Thyroid gland (tissue), 4 donors: ENCODE measurements at regions not wholly inside any gene's neighbourhood (a gene's known extent, or its start where the extent isn't known, plus 50 kb on each side); places are given as distances from the start of the nearest gene placed in this dataset.

Source experiments
- DNase-seq, 2 donors: peaks; one replicate each; pipeline ENCODE4 v3.0.0-alpha.2; 2019
- H3K27ac ChIP-seq, 3 donors: fragments of 200-600 bp; sonication (generic); 1 replicate in 2 of 3; 2 replicates in 1 of 3; pipeline ENCODE4 v1.5.1; 2016 to 2019; ENCODE audit warnings: mild to moderate bottlenecking in 1 of 3, moderate library complexity in 1 of 3
- H3K27me3 ChIP-seq: fragments of 200-600 bp; sonication (generic); one replicate; pipeline ENCODE4 v1.5.1; 2019
- H3K36me3 ChIP-seq, 2 donors: fragments of 200-600 bp; sonication (generic); one replicate each; pipeline ENCODE4 v1.5.1; 2016 to 2019
- H3K4me1 ChIP-seq, 2 donors: fragments of 200-600 bp; sonication (generic); one replicate each; pipeline ENCODE4 v1.5.1; 2017 to 2019
- H3K4me3 ChIP-seq, 3 donors: fragments of 200-600 bp; sonication (generic); replicated peaks in 1 of 3; 1 replicate in 2 of 3; 2 replicates in 1 of 3; pipeline ENCODE4 v1.5.1; 2016; ENCODE audit warnings: mild to moderate bottlenecking in 1 of 3
- H3K9me3 ChIP-seq: fragments of 200-600 bp; sonication (generic); one replicate; pipeline ENCODE4 v1.5.1; 2017
- POLR2A ChIP-seq, 2 donors: fragments of 450-650 bp; IDR thresholded peaks; one replicate each; pipeline ENCODE4 v1.6.1; 2017; ENCODE audit warnings: antibody characterized with exemption in 2 of 2, mild to moderate bottlenecking in 2 of 2, moderate library complexity in 1 of 2
- WGBS, 2 donors: methylation state at CpG; one replicate each; pipeline ENCODE4 v1.1.5; 2017; 5-methylcytosine and 5-hydroxymethylcytosine counted together
- intact Hi-C: fragments of 100-400 bp; cut with DNase I; formaldehyde crosslinking; loops from one replicate; pipeline ENCODE4 v1.15.1; 2023
- TF ChIP-seq, protein P1 (sequence below), 6 experiments: fragments of 200-600 bp in 3 of 6; fragments of 450-650 bp in 3 of 6; sonication (generic) in 3 of 6; IDR thresholded peaks; one replicate each; pipeline ENCODE4 v1.5.1; 2016 to 2019; ENCODE audit warnings: antibody characterized with exemption in 6 of 6, mild to moderate bottlenecking in 2 of 6, inconsistent platforms in 1 of 6, moderate library complexity in 1 of 6

DNA sequence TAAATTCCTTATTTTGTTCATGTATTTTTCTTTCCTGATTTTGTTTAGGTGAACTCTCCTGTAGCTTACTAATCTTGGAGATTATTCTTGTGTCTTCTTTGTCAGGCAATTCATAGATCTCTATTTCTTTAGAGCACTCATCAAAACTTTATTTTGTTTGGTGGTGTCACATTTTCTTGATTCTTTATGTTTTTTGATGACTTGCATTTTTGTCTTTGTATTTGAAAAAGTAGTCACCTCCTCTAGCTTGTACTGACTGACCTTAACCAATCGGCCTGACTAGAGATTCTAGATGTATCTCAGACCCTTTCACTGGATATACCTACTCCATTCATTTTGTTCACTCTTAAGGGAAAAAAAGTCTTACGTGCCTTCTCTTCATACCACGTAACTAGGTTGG lies 986.3 kb upstream of the LRRTM1 start:
- WGBS, 2 donors = 89 to 96% methylated on average over 3 of the region's 3 CpGs
- intact Hi-C loops = no loop called here
- TF ChIP-seq POLR2A (IDR thresholded peaks at IDR 0.05) = no peak
- TF ChIP-seq, protein P1, sequence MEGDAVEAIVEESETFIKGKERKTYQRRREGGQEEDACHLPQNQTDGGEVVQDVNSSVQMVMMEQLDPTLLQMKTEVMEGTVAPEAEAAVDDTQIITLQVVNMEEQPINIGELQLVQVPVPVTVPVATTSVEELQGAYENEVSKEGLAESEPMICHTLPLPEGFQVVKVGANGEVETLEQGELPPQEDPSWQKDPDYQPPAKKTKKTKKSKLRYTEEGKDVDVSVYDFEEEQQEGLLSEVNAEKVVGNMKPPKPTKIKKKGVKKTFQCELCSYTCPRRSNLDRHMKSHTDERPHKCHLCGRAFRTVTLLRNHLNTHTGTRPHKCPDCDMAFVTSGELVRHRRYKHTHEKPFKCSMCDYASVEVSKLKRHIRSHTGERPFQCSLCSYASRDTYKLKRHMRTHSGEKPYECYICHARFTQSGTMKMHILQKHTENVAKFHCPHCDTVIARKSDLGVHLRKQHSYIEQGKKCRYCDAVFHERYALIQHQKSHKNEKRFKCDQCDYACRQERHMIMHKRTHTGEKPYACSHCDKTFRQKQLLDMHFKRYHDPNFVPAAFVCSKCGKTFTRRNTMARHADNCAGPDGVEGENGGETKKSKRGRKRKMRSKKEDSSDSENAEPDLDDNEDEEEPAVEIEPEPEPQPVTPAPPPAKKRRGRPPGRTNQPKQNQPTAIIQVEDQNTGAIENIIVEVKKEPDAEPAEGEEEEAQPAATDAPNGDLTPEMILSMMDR (IDR thresholded peaks at IDR 0.05) = no peak

GRCh38 chr2:81283081-81283480 lies 978.5 kb upstream of the LRRTM1 start:
- Histone ChIP-seq H3K27ac (no peak overlapping the region), H3K9me3 (no peaks in the 10 kb centered on the region), H3K4me1 (no peaks in the 10 kb centered on the region), H3K36me3 (no peaks in the 10 kb centered on the region), H3K4me3 (no peak overlapping the region), H3K27me3 (no peaks in the 10 kb centered on the region)
- WGBS, 2 donors = 32 to 54% methylated on average over 2 of the region's 2 CpGs
- no peak for TF ChIP-seq POLR2A (IDR thresholded peaks at IDR 0.05)
- TF ChIP-seq, protein P1 (IDR thresholded peaks at IDR 0.05) = no peak
- no peak for DNase-seq
- intact Hi-C loops = no loop called here

More for the DNA sequence above, 986.3 kb upstream of the LRRTM1 start:
- H3K27ac ChIP-seq = no peak overlapping the region
- H3K9me3 ChIP-seq = no peaks in the 10 kb centered on the region
- DNase-seq = no peak
- H3K27me3 ChIP-seq = no peaks in the 10 kb centered on the region
- no peak overlapping the region for H3K4me3 ChIP-seq
- no peaks in the 10 kb centered on the region for H3K36me3 ChIP-seq
- H3K4me1 ChIP-seq = no peaks in the 10 kb centered on the region

DNA sequence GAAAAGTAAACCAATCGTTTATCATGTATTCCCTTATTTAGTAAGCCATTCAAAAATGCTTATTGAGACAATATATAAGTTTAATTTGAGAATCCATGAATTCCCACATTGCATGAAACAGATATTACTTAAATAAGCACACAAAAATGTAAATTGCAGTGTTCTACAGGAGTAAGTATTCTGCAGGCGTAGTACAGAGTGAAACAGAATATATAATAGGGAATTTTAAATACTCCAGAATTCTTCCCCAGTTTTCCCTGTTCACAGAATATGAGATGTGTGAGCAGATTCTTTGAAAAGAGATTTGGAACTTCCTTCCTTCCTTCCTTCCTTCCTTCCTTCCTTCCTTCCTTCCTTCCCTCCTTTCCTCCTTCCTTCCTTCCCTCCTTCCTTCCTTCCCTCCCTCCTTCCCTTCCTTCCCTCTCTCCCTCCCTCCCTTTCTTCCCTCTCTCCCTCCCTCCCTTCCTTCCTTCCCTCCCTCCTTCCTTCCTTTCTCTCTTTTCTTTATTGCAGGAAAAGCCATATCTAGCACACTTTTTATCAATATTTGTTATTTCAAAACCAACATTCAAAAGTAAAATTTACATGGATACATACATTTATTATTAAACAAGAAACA lies 977.7 kb upstream of the LRRTM1 start:
- no peaks in the 10 kb centered on the region for H3K27me3 ChIP-seq
- H3K4me1 ChIP-seq = no peaks in the 10 kb centered on the region
- no peak overlapping the region for H3K4me3 ChIP-seq
- WGBS, 2 donors = 84 to 89% methylated on average over 2 of the region's 2 CpGs
- no peak overlapping the region for H3K27ac ChIP-seq
- DNase-seq = no peak
- H3K9me3 ChIP-seq = no peaks in the 10 kb centered on the region
- TF ChIP-seq POLR2A (IDR thresholded peaks at IDR 0.05) = no peak
- TF ChIP-seq, protein P1 (IDR thresholded peaks at IDR 0.05) = no peak
- H3K36me3 ChIP-seq = no peaks in the 10 kb centered on the region
- intact Hi-C loops = no loop called here

GRCh38 chr2:81276595-81276994 lies 972.0 kb upstream of the LRRTM1 start:
- no peaks in the 10 kb centered on the region for H3K27me3 ChIP-seq
- H3K27ac ChIP-seq = no peak overlapping the region
- H3K9me3 ChIP-seq = no peaks in the 10 kb centered on the region
- no peak overlapping the region for H3K4me3 ChIP-seq
- DNase-seq = no peak
- no peaks in the 10 kb centered on the region for H3K36me3 ChIP-seq
- WGBS, 2 donors = 74 to 83% methylated on average over 1 of the region's 1 CpG
- TF ChIP-seq POLR2A (IDR thresholded peaks at IDR 0.05) = no peak
- TF ChIP-seq, protein P1 (IDR thresholded peaks at IDR 0.05) = no peak
- intact Hi-C loops = no loop called here
- H3K4me1 ChIP-seq = no peaks in the 10 kb centered on the region

GRCh38 chr2:81266106-81266505 lies 961.6 kb upstream of the LRRTM1 start:
- intact Hi-C loops = no loop called here
- Histone ChIP-seq H3K27ac (no peak overlapping the region), H3K36me3 (no peaks in the 10 kb centered on the region), H3K27me3 (no peaks in the 10 kb centered on the region), H3K4me1 (no peaks in the 10 kb centered on the region), H3K4me3 (no peak overlapping the region), H3K9me3 (no peaks in the 10 kb centered on the region)
- no peak for TF ChIP-seq POLR2A (IDR thresholded peaks at IDR 0.05)
- TF ChIP-seq, protein P1 (IDR thresholded peaks at IDR 0.05) = no peak
- no peak for DNase-seq
- 4 to 8% methylated on average over 1 of the region's 1 CpG for WGBS, 2 donors
